HG03469 (cell line): ENCODE measurements at regions not wholly inside any gene's neighbourhood (a gene's known extent, or its start where the extent isn't known, plus 50 kb on each side); places are given as distances from the start of the nearest gene placed in this dataset.

ENCODE experiments used
- ATAC-seq: cut with Tn5 transposase; IDR thresholded peaks from one replicate; pipeline ENCODE4 v1.9.1; 2021; ENCODE audit warnings: mild to moderate bottlenecking, moderate library complexity, moderate number of reproducible peaks; ENCODE audit not compliant: unreplicated experiment

DNA sequence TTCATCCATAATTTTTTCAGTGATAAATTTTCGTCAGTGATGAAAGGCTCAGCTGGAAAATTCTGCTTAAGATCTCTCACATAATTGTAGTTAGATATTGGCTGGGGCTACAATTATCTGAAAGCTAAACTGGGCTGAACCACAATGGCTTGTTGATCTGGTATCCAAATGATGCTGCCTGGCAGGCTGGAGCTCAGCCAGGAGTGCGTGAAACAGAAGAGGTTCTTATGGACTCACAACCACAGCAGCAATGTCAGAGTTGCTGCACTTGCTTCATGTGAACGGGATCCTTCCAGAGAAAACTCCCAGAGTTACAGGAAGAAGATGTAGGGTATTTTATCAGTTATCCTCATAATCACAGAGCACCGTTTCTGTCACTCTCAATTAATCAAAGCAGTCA is 533.2 kb upstream of the POM121L12 start:
- no peak for ATAC-seq

GRCh38 chr7:52501696-52502095 is 533.7 kb upstream of the POM121L12 start:
- ATAC-seq, result no peak

GRCh38 chr7:52500841-52501240 is 534.6 kb upstream of the POM121L12 start:
- no peak for ATAC-seq

DNA sequence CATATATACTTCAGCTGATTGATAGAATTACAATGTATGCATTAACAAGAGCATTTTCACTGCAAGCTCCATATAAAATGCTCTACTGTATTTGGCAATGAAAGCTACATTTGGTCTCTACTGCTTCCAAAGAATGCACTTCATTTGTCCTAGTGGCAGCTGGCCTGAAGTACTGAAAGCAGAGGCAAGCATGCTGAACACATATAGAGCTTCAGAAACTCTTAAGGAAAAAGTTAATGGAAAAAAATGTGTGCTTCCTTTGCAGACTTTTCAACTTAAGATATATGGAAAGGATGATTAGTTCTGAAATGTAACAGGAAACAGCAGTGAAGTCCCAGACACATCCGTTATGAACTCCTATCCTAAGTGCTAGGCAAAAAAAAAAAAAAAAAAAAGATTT is 537.1 kb upstream of the POM121L12 start:
- ATAC-seq, result no peak

GRCh38 chr7:52486267-52486666 is 549.2 kb upstream of the POM121L12 start:
- no peak for ATAC-seq

- no peak for ATAC-seq
Observed at GRCh38 chr7:52482076-52482475, 553.4 kb upstream of the POM121L12 start.

- no peak for ATAC-seq
Observed at GRCh38 chr7:52481571-52481970, 553.9 kb upstream of the POM121L12 start.

DNA sequence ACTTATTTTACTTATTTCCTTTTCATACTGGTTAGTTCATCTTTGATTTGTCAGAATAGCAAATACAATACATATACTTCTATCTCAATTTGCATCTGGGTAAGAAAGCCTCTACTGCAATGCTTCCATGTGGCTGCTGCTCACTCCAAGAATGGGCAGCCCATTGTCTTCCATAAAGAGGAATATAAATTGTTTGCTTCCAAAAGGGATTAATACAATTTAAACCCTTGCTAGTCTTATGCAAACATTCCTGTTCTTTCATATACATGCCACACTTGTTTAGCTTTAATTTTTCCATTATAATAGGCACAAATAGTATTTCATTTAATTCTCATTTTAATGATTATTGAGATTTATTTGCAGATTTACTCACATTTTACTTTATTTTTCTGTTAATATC is 555.4 kb upstream of the POM121L12 start:
- no peak for ATAC-seq

GRCh38 chr7:52475001-52475582 is 560.3 kb upstream of the POM121L12 start:
- no peak for ATAC-seq

DNA sequence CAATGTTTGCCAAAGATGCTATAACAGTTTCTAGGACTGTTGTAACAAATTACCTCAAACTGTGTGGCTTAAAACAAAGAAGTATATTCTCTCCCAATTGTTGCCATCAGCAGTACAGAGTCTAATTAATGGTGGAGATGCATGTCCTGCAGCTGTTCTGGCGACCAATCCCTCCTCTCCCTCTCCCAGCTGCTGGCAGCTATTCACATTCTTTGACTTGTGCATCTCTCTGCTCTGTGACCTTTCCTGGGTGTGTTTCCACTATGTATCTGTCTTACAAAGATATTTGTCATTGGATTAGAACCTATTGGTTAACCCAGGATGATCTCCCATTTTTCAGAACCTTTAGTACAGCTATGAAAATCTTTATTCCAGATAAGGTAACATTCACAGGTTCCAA is 561.7 kb upstream of the POM121L12 start:
- no peak for ATAC-seq

GRCh38 chr7:52472006-52472620 is 563.3 kb upstream of the POM121L12 start:
- no peak for ATAC-seq

DNA sequence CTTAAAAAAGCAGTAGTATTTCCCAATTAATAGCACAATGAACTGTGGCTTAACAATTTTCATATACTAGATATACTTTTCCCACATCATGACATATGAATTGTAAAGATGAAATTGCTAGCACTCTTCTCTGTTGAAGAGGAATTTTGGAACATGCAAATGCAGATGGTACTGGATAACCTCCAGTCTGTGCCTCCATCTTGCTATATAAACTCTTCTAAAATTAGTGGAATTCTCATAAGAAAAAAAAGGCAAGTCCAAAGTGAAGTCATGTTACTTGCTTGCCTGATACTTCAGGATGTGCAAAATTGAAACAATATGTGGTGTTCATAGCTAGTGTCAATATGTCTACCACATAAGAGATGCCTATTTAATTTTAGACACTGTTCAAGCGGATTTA is 570.2 kb upstream of the POM121L12 start:
- ATAC-seq, result no peak

DNA sequence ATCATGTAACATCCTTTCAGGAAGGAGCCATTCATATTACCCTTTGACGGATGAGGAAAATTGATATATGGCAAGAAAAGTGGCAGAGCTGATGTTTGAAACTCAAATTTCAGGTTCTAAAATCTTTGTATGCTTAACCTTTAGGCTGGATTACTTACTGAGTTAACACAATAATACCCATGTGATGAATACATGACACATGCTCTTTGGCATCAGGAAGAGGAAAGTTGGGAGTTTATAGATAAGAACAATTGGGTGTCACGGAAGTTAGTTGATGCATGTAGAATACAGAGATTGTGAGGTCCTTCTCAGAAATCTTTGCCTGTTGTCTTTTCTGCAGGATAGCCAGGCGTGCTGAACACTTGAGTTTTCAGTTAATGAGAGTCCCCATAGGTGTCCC is 572.1 kb upstream of the POM121L12 start:
- no peak for ATAC-seq

DNA sequence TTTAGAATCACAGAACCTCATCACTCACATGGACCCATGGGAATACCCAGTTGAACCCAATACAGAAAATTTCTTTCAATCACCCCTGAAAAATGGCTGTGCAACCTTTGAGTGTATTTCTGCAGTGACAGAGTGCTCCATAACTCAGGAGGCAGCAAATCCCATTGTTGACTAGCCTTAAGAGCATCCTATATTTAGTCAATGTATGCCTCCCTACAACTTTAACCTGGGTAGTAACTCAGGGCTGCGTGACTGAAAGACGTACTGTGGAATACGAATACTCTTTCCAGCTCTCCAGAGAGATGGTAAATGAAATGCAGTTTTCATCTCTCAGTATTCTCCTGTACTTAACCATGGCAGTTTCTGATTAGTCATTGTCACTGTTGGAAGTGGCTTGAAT is 573.0 kb upstream of the POM121L12 start:
- no peak for ATAC-seq

DNA sequence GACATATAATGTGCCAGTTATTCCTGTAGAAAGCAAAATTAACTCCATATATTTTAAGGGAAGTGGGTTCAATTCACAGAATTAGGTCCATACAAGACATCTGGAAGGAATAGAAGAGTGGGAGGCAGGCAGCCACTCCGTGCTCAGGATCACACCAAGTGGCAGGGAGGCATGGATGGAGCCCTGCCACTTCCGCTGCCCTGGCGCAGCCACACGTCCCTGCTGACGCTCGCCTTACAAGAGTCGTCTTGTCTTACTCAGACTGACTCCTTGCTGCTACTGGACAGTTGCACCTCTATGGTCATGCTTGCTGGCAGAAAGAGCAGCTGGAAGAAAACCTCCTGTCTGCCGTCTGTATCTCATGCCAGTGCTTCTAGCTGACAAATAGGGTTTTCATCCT is 579.9 kb upstream of the POM121L12 start:
- no peak for ATAC-seq

GRCh38 chr7:52450816-52451215 is 584.6 kb upstream of the POM121L12 start:
- no peak for ATAC-seq

DNA sequence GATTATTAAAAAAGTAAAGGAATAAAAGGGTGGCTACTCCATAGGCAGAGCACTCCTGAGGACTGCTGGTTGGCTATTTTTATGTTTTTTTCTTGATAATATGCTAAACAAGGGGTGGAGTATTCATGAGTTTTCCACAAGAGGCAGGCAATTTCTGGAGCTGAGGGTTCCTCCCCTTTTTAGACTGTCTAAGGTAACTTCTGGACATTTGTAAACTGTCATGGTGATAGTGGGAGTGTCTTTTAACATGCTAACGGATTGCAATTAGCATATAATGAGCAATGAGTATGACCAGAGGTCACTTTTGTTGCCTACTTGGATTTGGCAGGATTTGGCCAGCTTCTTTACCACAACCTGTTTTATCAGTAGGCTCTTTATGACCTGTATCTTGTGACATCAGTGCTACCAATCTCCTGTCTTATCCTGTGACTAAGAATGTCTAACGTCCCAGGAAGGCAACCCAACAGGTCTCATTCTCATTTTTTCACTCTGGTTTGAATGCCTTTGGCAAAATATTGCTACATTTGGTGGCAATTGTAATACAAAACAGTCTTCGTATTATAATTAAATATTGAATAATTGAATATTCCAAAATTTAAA is 587.8 kb upstream of the POM121L12 start:
- no peak for ATAC-seq

- ATAC-seq, result no peak
Observed at GRCh38 chr7:52436278-52436677, 599.2 kb upstream of the POM121L12 start.

DNA sequence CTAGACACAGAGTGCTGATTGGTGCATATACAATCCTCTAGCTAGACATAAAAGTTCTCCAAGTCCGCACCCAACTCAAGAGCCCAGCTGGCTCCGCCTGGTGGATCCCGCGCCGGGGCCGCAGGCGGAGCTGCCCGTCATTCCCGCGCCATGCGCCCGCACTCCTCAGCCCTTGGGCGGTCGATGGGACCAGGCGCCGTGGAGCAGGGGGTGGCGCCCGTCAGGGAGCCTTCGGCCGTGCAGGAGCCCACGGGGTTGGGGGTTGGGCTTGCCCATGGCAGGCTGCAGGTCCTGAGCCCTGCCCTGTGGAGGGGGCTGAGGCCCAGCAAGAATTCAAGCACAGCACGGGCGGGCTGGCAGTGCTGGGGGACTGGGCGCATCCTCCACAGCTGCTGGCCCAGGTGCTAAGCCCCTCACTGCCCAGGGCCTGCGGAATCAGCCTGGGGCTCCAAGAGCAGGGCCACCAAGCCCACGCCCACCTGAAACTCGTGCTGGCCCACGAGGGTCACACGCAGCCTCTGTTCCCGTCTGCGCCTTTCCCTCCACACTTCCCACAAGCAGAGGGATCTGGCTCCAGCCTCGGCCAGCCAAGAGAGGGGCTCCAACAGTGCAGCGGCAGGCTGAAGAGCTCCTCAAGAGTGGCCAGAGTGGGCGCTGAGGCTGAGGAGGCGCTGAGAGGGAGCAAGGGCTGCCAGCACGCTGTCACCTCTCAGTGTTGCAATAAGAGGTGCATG is 604.2 kb upstream of the POM121L12 start:
- no peak for ATAC-seq

DNA sequence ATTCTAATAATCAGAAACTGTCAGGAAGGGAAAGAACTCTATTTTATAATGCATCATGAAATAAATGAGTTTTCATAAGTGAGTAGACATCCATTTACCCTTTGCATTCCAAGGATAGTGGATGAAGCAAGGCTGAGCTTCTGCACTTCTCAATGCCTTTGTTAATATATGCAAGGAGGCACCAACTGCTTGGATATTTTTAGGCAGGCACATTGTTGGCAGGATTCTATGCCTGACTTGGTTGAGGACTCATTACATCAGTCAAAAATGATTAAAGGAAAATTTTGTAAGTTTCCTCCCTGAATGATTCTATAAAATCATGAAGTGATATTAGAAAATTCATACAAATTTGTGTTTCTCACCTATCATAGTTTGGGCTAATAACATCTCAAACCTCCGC is 612.2 kb upstream of the POM121L12 start:
- no peak for ATAC-seq

DNA sequence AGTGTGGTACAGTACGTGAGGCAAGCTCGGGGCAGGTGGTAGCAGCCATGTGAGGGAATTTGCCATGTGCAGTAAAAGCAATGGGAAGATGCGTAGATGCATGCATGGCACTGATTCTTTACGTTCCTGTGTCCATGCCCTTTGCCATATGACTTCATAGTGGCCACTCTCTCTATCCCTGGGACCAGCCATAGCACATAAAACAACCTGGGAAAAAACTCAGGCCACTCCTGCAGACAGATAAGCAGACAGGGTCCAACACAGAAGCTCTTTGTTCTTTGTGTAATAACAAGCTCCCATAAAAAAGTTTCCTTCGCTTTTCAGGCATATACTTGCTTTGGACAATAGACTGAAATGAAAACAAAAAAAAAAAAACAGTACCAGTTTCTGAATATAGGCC is 622.4 kb upstream of the POM121L12 start:
- no peak for ATAC-seq

DNA sequence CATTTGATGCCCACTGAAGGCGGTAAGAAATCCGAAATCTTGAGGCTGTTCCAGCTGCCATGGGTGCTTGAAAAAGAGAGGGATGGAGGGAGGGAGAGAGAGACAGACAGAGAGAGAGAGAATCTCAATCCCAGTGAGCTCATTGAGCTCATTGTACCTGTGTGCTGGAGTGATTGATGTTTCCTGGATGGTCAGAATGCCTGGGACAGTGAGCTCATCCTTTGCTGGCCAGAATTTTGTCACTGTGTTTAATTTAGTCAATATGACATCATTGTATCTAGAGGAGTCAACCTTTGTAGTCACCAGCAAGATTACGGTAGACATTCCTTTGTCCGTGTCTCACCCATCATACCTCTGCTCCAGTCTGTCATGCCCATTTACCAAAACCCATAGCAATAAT is 625.4 kb upstream of the POM121L12 start:
- no peak for ATAC-seq
